ENCODE measurements at regions not wholly inside any gene's neighbourhood (a gene's known extent, or its start where the extent isn't known, plus 50 kb on each side); places are given as distances from the start of the nearest gene placed in this dataset.

- H3K4me3 ChIP-seq (ENCODE audit: low read length): no peak overlapping the region
- no peak overlapping the region for H3K27ac ChIP-seq (ENCODE audit: low read length)
- no peaks in the 10 kb centered on the region for H3K27me3 ChIP-seq (ENCODE audit: insufficient read depth, low read length)
Measured at GRCh38 chr5:74333430-74333829, 307.1 kb downstream of the ENC1 start.

DNA sequence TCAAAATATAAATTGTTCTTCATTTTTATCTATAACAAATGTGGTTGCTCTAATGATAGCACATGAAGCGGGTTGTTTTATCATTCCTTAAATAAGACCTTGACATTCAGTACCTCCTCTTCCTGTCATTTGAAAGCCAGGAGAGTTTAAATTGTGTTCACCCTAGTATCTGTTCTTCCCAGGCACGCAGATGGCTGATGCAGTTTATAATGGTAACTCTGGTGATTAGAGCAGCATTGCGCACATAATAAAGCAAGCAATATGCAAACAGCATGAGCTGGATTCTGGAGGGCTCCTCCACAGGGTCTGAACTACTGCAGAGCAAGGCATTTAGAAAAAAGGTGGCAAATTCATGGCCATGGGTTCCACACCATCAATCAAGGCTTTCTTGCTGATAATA lies 307.8 kb downstream of the ENC1 start:
- H3K27me3 ChIP-seq (ENCODE audit: insufficient read depth, low read length): no peaks in the 10 kb centered on the region
- no peaks in the 10 kb centered on the region for H3K36me3 ChIP-seq (ENCODE audit: insufficient read depth, low read depth, low read length)
- no peak overlapping the region for H3K9ac ChIP-seq (ENCODE audit: low read depth, low read length)
- no peaks in the 10 kb centered on the region for H3K9me3 ChIP-seq (ENCODE audit: insufficient read depth, low read depth, low read length)
- peaks cover 2% of the 10 kb centered on the region; the same call in 1 of the 2 replicates for H3K4me1 ChIP-seq (ENCODE audit: insufficient read depth, low read length)
- no peak overlapping the region for H3K4me3 ChIP-seq (ENCODE audit: low read length)
- H3K27ac ChIP-seq (ENCODE audit: low read length): no peak overlapping the region

More at GRCh38 chr5:74333430-74333829, 307.1 kb downstream of the ENC1 start:
- no peak overlapping the region for H3K9ac ChIP-seq (ENCODE audit: low read depth, low read length)
- no peaks in the 10 kb centered on the region for H3K9me3 ChIP-seq (ENCODE audit: insufficient read depth, low read depth, low read length)
- no peaks in the 10 kb centered on the region for H3K36me3 ChIP-seq (ENCODE audit: insufficient read depth, low read depth, low read length)
- H3K4me1 ChIP-seq (ENCODE audit: insufficient read depth, low read length): peaks cover 2% of the 10 kb centered on the region; the same call in 1 of the 2 replicates

- Histone ChIP-seq H3K27me3 (ENCODE audit: insufficient read depth, low read length) (no peaks in the 10 kb centered on the region), H3K36me3 (ENCODE audit: insufficient read depth, low read depth, low read length) (no peaks in the 10 kb centered on the region), H3K27ac (ENCODE audit: low read length) (no peak overlapping the region), H3K9me3 (ENCODE audit: insufficient read depth, low read depth, low read length) (no peaks in the 10 kb centered on the region), H3K4me1 (ENCODE audit: insufficient read depth, low read length) (peaks cover 2% of the 10 kb centered on the region; the same call in 1 of the 2 replicates), H3K9ac (ENCODE audit: low read depth, low read length) (no peak overlapping the region), H3K4me3 (ENCODE audit: low read length) (no peak overlapping the region)
Measured at GRCh38 chr5:74332006-74332405, 308.5 kb downstream of the ENC1 start.

DNA sequence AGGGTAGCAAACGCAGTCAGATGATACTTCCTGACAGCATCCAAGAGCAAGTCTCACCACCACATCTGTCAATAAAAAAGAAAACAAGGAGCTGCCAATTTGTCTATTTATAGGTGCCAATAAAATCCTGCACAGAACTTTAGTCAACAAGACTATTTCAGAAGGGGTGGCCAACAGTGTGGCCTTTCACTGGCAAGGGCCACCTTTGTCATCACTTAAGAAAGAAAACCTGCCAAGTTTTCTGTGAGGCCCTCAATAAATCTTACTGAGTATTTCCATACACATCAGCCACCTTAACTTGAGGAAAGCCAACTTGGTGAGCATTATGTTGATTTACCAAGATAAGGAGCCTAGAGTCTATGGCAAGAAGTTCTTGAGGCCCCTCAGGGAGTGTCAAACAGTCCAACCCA lies 312.3 kb downstream of the ENC1 start:
- Histone ChIP-seq H3K36me3 (ENCODE audit: insufficient read depth, low read depth, low read length) (no peaks in the 10 kb centered on the region), H3K9me3 (ENCODE audit: insufficient read depth, low read depth, low read length) (no peaks in the 10 kb centered on the region), H3K4me3 (ENCODE audit: low read length) (no peak overlapping the region), H3K27me3 (ENCODE audit: insufficient read depth, low read length) (no peaks in the 10 kb centered on the region), H3K27ac (ENCODE audit: low read length) (no peak overlapping the region), H3K4me1 (ENCODE audit: insufficient read depth, low read length) (peaks cover 5% of the 10 kb centered on the region; the same call in 1 of the 2 replicates), H3K9ac (ENCODE audit: low read depth, low read length) (no peak overlapping the region)

DNA sequence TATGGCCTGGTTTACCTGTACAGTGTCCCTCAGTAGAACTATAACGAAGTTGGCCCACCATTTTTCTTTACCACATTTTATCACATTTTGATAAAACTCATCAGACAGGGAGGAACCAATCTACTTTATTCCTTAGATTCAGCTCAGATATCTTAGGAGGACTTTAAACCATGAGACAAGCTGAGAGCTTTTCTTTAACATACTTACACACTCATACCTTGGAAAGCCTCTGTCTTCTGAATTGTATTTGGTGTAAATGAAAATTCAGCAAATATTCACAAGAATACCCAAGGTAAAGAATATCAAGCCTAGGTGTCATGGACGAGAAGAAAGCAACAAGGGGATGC lies 313.2 kb downstream of the ENC1 start:
- no peak overlapping the region for H3K27ac ChIP-seq (ENCODE audit: low read length)
- H3K36me3 ChIP-seq (ENCODE audit: insufficient read depth, low read depth, low read length): no peaks in the 10 kb centered on the region
- H3K27me3 ChIP-seq (ENCODE audit: insufficient read depth, low read length): no peaks in the 10 kb centered on the region
- no peak overlapping the region for H3K4me3 ChIP-seq (ENCODE audit: low read length)
- H3K9me3 ChIP-seq (ENCODE audit: insufficient read depth, low read depth, low read length): no peaks in the 10 kb centered on the region
- H3K4me1 ChIP-seq (ENCODE audit: insufficient read depth, low read length): peaks cover 5% of the 10 kb centered on the region; the same call in 1 of the 2 replicates
- H3K9ac ChIP-seq (ENCODE audit: low read depth, low read length): no peak overlapping the region

DNA sequence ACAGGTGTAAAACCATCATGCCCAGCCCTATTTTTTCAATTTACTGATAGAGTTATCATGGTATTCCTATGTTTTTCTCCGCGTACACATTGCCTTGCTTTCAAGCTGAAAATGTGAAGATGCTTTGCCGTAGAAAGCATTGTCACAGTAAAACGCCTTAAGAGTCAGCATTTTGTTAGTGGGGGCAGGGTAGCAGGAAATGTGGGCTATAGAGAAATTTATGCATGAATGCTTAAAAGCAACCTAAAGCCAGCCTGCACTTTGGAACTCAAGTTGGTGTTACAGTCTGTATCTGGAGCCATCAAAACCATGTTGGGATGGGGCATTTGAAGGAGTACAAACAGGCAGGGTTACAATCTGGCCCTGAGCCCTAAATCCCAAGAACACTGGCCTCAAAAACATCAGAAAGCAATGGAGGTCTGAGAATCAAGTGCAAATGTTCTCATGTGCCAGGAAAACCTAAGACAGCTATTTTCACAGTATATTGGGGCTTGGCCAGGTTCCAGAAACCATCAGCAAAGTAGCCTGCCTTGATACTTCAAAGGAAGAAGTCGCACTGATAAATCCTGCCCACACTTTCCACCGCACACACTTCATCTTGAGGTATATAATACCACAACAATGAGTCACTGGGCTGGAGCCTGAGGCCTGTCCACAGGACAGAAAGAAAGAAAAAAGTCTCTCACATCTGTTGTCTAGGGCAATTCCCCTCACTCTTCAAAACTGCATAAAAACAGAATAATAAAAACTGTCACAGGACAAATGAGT lies 313.8 kb downstream of the ENC1 start:
- Histone ChIP-seq H3K4me3 (ENCODE audit: low read length) (no peak overlapping the region), H3K36me3 (ENCODE audit: insufficient read depth, low read depth, low read length) (no peaks in the 10 kb centered on the region), H3K27ac (ENCODE audit: low read length) (no peak overlapping the region), H3K4me1 (ENCODE audit: insufficient read depth, low read length) (peaks cover 5% of the 10 kb centered on the region; the same call in 1 of the 2 replicates), H3K9me3 (ENCODE audit: insufficient read depth, low read depth, low read length) (no peaks in the 10 kb centered on the region), H3K9ac (ENCODE audit: low read depth, low read length) (no peak overlapping the region), H3K27me3 (ENCODE audit: insufficient read depth, low read length) (no peaks in the 10 kb centered on the region)

DNA sequence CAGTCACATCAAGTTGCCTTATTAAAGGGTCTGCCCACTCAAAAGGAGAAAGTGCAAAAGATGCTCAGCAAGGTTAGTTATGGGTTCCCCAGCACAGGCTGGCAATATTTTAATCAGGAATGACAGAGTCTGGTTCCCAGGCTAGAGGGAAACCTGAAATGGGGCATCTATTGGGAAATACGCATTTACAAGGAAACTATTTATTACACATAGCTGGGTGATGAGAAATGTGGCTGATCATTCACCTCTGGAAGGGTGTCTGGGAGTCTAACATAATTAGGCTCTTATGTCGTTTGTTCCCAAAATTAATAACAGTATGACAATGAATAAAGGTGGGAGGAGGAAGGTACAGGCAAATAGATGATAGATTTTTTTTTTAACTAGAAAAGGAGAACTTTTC lies 314.7 kb downstream of the ENC1 start:
- no peaks in the 10 kb centered on the region for H3K36me3 ChIP-seq (ENCODE audit: insufficient read depth, low read depth, low read length)
- H3K27ac ChIP-seq (ENCODE audit: low read length): no peak overlapping the region
- no peak overlapping the region for H3K9ac ChIP-seq (ENCODE audit: low read depth, low read length)
- H3K4me1 ChIP-seq (ENCODE audit: insufficient read depth, low read length): peaks cover 5% of the 10 kb centered on the region; the same call in 1 of the 2 replicates
- H3K9me3 ChIP-seq (ENCODE audit: insufficient read depth, low read depth, low read length): no peaks in the 10 kb centered on the region
- H3K4me3 ChIP-seq (ENCODE audit: low read length): no peak overlapping the region
- no peaks in the 10 kb centered on the region for H3K27me3 ChIP-seq (ENCODE audit: insufficient read depth, low read length)

GRCh38 chr5:74324556-74324955 lies 316.0 kb downstream of the ENC1 start:
- Histone ChIP-seq H3K27me3 (ENCODE audit: insufficient read depth, low read length) (no peaks in the 10 kb centered on the region), H3K4me3 (ENCODE audit: low read length) (no peak overlapping the region), H3K4me1 (ENCODE audit: insufficient read depth, low read length) (peaks cover 5% of the 10 kb centered on the region; the same call in 1 of the 2 replicates), H3K27ac (ENCODE audit: low read length) (no peak overlapping the region), H3K9me3 (ENCODE audit: insufficient read depth, low read depth, low read length) (no peaks in the 10 kb centered on the region), H3K9ac (ENCODE audit: low read depth, low read length) (no peak overlapping the region), H3K36me3 (ENCODE audit: insufficient read depth, low read depth, low read length) (no peaks in the 10 kb centered on the region)

GRCh38 chr5:74322944-74323343 lies 317.6 kb downstream of the ENC1 start:
- Histone ChIP-seq H3K4me3 (ENCODE audit: low read length) (no peak overlapping the region), H3K9ac (ENCODE audit: low read depth, low read length) (no peak overlapping the region), H3K27me3 (ENCODE audit: insufficient read depth, low read length) (no peaks in the 10 kb centered on the region), H3K36me3 (ENCODE audit: insufficient read depth, low read depth, low read length) (no peaks in the 10 kb centered on the region), H3K9me3 (ENCODE audit: insufficient read depth, low read depth, low read length) (no peaks in the 10 kb centered on the region), H3K27ac (ENCODE audit: low read length) (no peak overlapping the region), H3K4me1 (ENCODE audit: insufficient read depth, low read length) (peaks cover 5% of the 10 kb centered on the region; the same call in 1 of the 2 replicates)

DNA sequence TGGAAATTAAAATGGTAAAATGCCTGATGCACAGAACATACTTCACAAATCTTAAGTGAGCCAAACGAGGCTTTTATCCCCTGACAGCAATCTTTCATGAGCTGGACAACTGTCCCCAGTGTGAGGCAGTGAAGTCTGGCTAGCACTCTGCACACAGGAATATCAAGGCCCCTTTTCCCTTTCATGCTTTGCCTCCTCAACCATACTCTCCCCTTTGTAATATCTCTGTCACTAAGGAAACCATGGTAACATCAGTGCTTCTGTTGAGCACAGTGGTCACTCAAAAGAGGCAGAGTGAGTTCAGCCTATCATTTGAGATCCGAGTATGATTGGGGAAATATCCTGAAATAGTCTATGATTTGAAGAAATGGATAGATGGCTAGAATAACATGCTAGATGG lies 318.3 kb downstream of the ENC1 start:
- H3K36me3 ChIP-seq (ENCODE audit: insufficient read depth, low read depth, low read length): no peaks in the 10 kb centered on the region
- H3K4me3 ChIP-seq (ENCODE audit: low read length): no peak overlapping the region
- peaks cover 5% of the 10 kb centered on the region; the same call in 1 of the 2 replicates for H3K4me1 ChIP-seq (ENCODE audit: insufficient read depth, low read length)
- no peaks in the 10 kb centered on the region for H3K27me3 ChIP-seq (ENCODE audit: insufficient read depth, low read length)
- no peak overlapping the region for H3K9ac ChIP-seq (ENCODE audit: low read depth, low read length)
- no peaks in the 10 kb centered on the region for H3K9me3 ChIP-seq (ENCODE audit: insufficient read depth, low read depth, low read length)
- no peak overlapping the region for H3K27ac ChIP-seq (ENCODE audit: low read length)

DNA sequence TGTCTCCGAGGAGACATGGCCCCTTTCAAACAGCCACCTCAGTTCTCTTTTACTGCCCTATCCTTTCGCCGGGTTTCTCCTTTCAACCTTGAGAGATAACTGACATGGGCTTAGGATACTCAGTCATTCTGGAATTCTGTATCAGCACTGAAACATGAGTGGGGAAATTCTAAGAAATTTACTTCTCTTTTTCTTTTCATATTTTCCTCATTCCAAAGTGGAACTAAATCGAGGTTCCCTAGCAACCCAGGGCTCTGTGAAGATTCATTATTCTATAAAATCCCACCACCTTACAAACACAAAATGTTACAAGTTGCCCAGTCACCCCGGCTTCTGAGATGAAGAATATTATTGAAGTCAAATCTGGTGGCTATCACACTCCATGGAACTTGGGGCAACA lies 319.2 kb downstream of the ENC1 start:
- Histone ChIP-seq H3K9ac (ENCODE audit: low read depth, low read length) (no peak overlapping the region), H3K27ac (ENCODE audit: low read length) (no peak overlapping the region), H3K27me3 (ENCODE audit: insufficient read depth, low read length) (no peaks in the 10 kb centered on the region), H3K9me3 (ENCODE audit: insufficient read depth, low read depth, low read length) (no peaks in the 10 kb centered on the region), H3K4me1 (ENCODE audit: insufficient read depth, low read length) (no peaks in the 10 kb centered on the region), H3K36me3 (ENCODE audit: insufficient read depth, low read depth, low read length) (no peaks in the 10 kb centered on the region), H3K4me3 (ENCODE audit: low read length) (no peak overlapping the region)

GRCh38 chr5:74320526-74320925 lies 320.0 kb downstream of the ENC1 start:
- Histone ChIP-seq H3K27me3 (ENCODE audit: insufficient read depth, low read length) (no peaks in the 10 kb centered on the region), H3K36me3 (ENCODE audit: insufficient read depth, low read depth, low read length) (no peaks in the 10 kb centered on the region), H3K4me1 (ENCODE audit: insufficient read depth, low read length) (no peaks in the 10 kb centered on the region), H3K9ac (ENCODE audit: low read depth, low read length) (no peak overlapping the region), H3K27ac (ENCODE audit: low read length) (no peak overlapping the region), H3K4me3 (ENCODE audit: low read length) (no peak overlapping the region), H3K9me3 (ENCODE audit: insufficient read depth, low read depth, low read length) (no peaks in the 10 kb centered on the region)
